CD4-positive, alpha-beta T cell (primary cell): ENCODE measurements at regions not wholly inside any gene's neighbourhood (a gene's known extent, or its start where the extent isn't known, plus 50 kb on each side); places are given as distances from the start of the nearest gene placed in this dataset.

Source experiments
- ATAC-seq: fragments of 200-7000 bp; cut with Tn5 transposase; one replicate; pipeline ENCODE4 v1.10.0; 2022; ENCODE audit warnings: mild to moderate bottlenecking; ENCODE audit not compliant: poor library complexity
- CTCF ChIA-PET: fragments of 350-600 bp; sonication (Branson Sonifier 250); formaldehyde crosslinking; loops from one replicate; lab custom pipeline; 2021; ENCODE audit warnings: antibody characterized with exemption, inconsistent platforms; lab: Charles Lee
- POLR2A ChIA-PET: fragments of 350-600 bp; sonication (Branson Sonifier 250); formaldehyde crosslinking; loops from one replicate; lab custom pipeline; 2021; ENCODE audit warnings: antibody characterized with exemption, inconsistent platforms; lab: Charles Lee
- DNase-seq, 14 experiments: peaks; one replicate each; pipeline ENCODE4 v3.0.0-alpha.2; 2013 to 2020; ENCODE audit warnings: mixed read lengths in 2 of 14
- H3K27ac ChIP-seq, 2 donors: one replicate each; pipeline versions ENCODE4 v1.5.1 to v1.7.0; 2013; ENCODE audit warnings: low read length in 2 of 2, low read depth in 1 of 2, mild to moderate bottlenecking in 1 of 2
- H3K27me3 ChIP-seq, 2 experiments: 1 replicate in 1 of 2; 2 replicates in 1 of 2; pipeline versions ENCODE4 v1.6.1 to v1.7.0; 2013; ENCODE audit warnings: low read length in 2 of 2, control low read depth in 1 of 2, mild to moderate bottlenecking in 1 of 2, moderate library complexity in 1 of 2; ENCODE audit not compliant: insufficient read depth in 2 of 2, control insufficient read depth in 1 of 2
- H3K36me3 ChIP-seq: one replicate; pipeline ENCODE4 v1.6.1; 2013; ENCODE audit warnings: low read length, control low read depth; ENCODE audit not compliant: insufficient read depth
- H3K4me1 ChIP-seq: one replicate; pipeline ENCODE4 v1.6.1; 2013; ENCODE audit warnings: low read length, control low read depth; ENCODE audit not compliant: insufficient read depth
- H3K4me3 ChIP-seq: one replicate; pipeline ENCODE4 v1.5.1; 2013; ENCODE audit warnings: mild to moderate bottlenecking, low read length, moderate library complexity
- H3K9me3 ChIP-seq, 2 experiments: 1 replicate in 1 of 2; 2 replicates in 1 of 2; pipeline versions ENCODE4 v1.6.1 to v1.7.0; 2013; ENCODE audit warnings: low read length in 2 of 2, mild to moderate bottlenecking in 2 of 2, control low read depth in 1 of 2, moderate library complexity in 1 of 2; ENCODE audit not compliant: control insufficient read depth in 1 of 2, insufficient read depth in 1 of 2
- H3K27ac Mint-ChIP-seq: one replicate; pipeline ENCODE4 v1.8.0; 2020; ENCODE audit warnings: mixed read lengths
- H3K27me3 Mint-ChIP-seq: one replicate; pipeline ENCODE4 v1.8.0; 2021; ENCODE audit warnings: mixed read lengths
- H3K36me3 Mint-ChIP-seq: one replicate; pipeline ENCODE4 v1.8.0; 2021; ENCODE audit warnings: low read depth, mixed read lengths
- H3K4me1 Mint-ChIP-seq: one replicate; pipeline ENCODE4 v1.8.0; 2021; ENCODE audit warnings: low read depth, mixed read lengths
- H3K4me3 Mint-ChIP-seq: one replicate; pipeline ENCODE4 v1.8.0; 2020; ENCODE audit warnings: mild to moderate bottlenecking, mixed read lengths
- H3K9me3 Mint-ChIP-seq: one replicate; pipeline ENCODE4 v1.8.0; 2020; ENCODE audit warnings: mixed read lengths
- CTCF ChIP-seq: fragments of 200-600 bp; IDR thresholded peaks from one replicate; pipeline ENCODE4 v1.8.0; 2022; ENCODE audit warnings: antibody characterized with exemption, mild to moderate bottlenecking
- intact Hi-C, 2 experiments: fragments of 100-400 bp; cut with DNase I in 1 of 2; cut with micrococcal nuclease in 1 of 2; formaldehyde crosslinking; loops; one replicate each; pipeline versions ENCODE4 v1.15.1 to v1.9.0; 2023 to 2025; cut with DNase I, micrococcal nuclease

DNA sequence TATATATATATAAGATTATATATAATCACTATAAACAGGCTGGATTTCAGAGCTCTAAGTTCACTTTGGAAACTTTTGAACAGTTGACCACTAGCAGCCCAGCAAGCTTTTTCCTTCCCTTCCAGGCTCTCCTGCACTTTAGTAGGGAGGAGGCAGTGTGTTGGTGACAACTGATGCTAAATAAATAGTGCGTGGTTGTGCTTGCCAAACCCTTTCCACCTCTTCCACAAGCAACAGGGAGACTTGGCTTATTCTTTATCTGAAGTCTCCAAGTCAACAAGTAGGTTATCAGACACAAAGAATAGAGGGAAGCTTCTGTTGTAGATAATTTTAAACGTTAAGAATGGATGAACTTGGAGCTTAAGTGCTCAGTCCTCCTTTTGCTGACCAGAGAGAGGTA lies 408.2 kb upstream of the HNRNPA3 start:
- no peak overlapping the region for H3K4me3 ChIP-seq
- H3K36me3 ChIP-seq, result no peaks in the 10 kb centered on the region
- Mint-ChIP-seq H3K36me3 (no peaks in the 10 kb centered on the region), H3K27me3 (no peaks in the 10 kb centered on the region), H3K27ac (no peak overlapping the region), H3K9me3 (no peaks in the 10 kb centered on the region), H3K4me1 (no peaks in the 10 kb centered on the region), H3K4me3 (no peak overlapping the region)
- no peak for DNase-seq
- CTCF ChIA-PET, result no interaction called here
- ATAC-seq, result no peak
- H3K9me3 ChIP-seq, result no peaks in the 10 kb centered on the region
- POLR2A ChIA-PET, result no interaction called here
- H3K27ac ChIP-seq, result no peak overlapping the region
- H3K27me3 ChIP-seq, result no peaks in the 10 kb centered on the region
- H3K4me1 ChIP-seq, result no peaks in the 10 kb centered on the region
- TF ChIP-seq CTCF, result no peak
- intact Hi-C loops, result no loop called here

DNA sequence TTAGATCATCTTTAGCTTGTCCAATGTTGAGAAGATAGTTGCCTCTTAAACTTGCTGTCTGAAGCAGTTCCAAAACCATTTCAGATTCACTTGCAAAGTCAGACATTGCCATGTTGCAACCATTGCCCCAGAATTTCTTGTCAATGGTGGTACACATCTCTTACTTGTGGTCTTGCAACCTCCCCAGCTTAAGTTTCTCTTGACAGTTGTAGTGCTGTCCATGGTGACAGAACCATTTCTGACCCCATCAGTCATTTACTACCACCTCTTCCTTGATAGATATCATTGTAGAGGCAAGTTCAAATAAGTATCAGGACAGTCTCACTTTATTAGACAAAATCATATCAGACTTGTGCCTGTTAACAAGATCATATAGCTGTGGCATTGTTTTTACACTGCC lies 407.2 kb upstream of the HNRNPA3 start:
- POLR2A ChIA-PET, result no interaction called here
- DNase-seq, result no peak
- Histone ChIP-seq H3K4me1 (no peaks in the 10 kb centered on the region), H3K4me3 (no peak overlapping the region), H3K27me3 (no peaks in the 10 kb centered on the region), H3K9me3 (no peaks in the 10 kb centered on the region), H3K27ac (no peak overlapping the region), H3K36me3 (no peaks in the 10 kb centered on the region)
- CTCF ChIA-PET, result no interaction called here
- H3K4me3 Mint-ChIP-seq, result no peak overlapping the region
- no peak for TF ChIP-seq CTCF
- intact Hi-C loops, result no loop called here
- no peaks in the 10 kb centered on the region for H3K27me3 Mint-ChIP-seq
- H3K27ac Mint-ChIP-seq, result no peak overlapping the region
- no peaks in the 10 kb centered on the region for H3K9me3 Mint-ChIP-seq
- no peak for ATAC-seq
- no peaks in the 10 kb centered on the region for H3K4me1 Mint-ChIP-seq
- H3K36me3 Mint-ChIP-seq, result no peaks in the 10 kb centered on the region

- TF ChIP-seq CTCF, result no peak
- peaks cover 19% of the 10 kb centered on the region for H3K4me1 Mint-ChIP-seq
- intact Hi-C loops, result loop anchor here (5.0 kb wide), 2 partner anchors 335 to 685 kb away; partner anchors contain the start of gene HOXD8 (in 2 of the 2)
- Histone ChIP-seq H3K4me3 (no peak overlapping the region), H3K36me3 (no peaks in the 10 kb centered on the region), H3K27me3 (no peaks in the 10 kb centered on the region), H3K4me1 (peaks cover 3% of the 10 kb centered on the region), H3K27ac (no peak overlapping the region), H3K9me3 (no peaks in the 10 kb centered on the region)
- no peaks in the 10 kb centered on the region for H3K36me3 Mint-ChIP-seq
- H3K27me3 Mint-ChIP-seq, result no peaks in the 10 kb centered on the region
- ChIA-PET CTCF (no interaction called here), POLR2A (no interaction called here)
- no peak overlapping the region for H3K4me3 Mint-ChIP-seq
- no peak for ATAC-seq
- no peaks in the 10 kb centered on the region for H3K9me3 Mint-ChIP-seq
- H3K27ac Mint-ChIP-seq, result no peak overlapping the region
- DNase-seq, result no peak
Observed at GRCh38 chr2:176812246-176812775, 400.3 kb upstream of the HNRNPA3 start.
